ENCODE measurements at regions not wholly inside any gene's neighbourhood (a gene's known extent, or its start where the extent isn't known, plus 50 kb on each side); places are given as distances from the start of the nearest gene placed in this dataset.
"Not testable (repeated sequence)": the region's sequence is repeated elsewhere in the genome, so short reads cannot be mapped to it uniquely, and the experiment has no call there.

DNA sequence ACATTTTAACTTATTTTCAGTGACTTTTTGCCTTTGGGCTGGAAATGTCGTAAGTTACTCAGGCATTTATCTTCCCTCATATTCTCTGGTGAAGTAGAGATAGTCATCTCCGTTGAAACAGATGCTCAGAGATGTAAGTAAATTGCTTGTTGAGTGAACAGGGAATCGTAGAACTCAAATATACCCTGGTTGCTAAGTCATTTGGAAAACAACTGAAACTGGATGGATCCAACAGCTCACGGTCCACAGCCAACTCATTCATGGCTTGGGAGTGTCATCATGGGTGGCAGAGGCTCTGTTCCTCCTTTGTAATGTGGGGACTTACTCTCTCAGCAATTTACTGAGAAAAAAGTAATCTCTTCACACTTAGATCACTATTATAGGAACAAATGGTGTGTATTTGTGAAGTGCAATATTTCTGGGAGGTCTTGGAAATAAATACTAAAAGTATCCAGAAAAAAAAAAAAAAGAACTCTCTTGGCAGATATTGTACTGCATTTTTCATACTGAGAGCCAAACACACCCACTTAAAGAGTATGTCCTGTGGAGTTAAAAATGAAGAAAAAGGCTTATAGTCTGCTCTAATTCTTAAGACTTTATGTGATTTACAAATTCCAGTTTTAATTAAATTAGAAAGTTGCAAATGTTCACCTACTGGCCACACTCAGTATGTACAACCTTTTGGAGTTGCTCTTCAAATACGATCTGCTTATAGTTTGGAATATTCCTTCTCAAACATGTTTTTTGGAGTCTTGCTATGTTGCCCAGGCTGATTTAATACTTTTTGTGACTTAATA, 107.4 kb downstream of the LEPR start:
- DNase-seq: peak; percentile 35

DNA sequence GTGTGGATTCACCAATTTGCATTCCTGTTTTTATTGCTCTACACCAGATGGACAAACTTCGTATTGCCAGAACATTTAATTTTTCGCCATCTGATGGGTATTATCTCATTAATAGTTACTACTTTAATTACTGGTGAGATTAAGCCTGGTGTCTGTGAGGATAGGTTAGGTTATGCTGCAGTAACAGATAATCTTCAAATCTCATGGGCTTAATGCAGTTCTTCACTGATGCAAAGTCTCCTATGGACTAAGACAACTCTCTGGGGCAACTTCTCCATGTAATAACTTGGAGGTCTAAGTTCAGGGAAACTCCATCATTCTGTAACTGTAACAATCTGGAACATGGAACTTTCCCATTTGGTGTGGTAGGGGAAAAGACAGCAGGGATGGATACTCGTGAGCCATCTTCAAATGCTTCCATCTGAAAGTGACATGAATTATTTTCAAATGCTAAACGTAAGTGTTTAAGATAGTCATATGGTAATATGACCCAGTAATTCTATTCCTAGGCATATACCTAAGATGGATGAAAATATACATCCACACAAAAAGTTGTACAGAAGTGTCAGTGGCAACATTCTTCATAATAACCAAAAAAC, 111.6 kb downstream of the LEPR start:
- DNase-seq: no peak

DNA sequence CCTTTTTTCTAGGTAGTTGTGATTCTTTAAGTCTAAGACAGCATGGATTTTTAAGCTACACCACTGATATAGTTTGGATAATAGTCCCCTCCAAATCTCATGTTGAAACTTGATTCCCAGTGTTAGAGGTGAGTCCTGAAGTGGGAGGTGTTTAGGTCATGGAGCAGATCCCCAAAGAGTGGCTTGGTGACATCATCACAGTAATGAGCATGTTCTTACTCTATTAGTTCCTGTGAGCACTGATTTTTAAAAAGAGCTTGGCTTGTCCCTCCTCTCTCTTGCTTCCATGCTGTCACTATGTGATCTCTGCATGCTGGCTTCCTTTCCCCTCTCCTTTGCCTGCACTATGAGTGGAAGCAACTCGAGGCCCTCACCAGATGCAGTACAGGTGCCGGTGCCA, 115.5 kb downstream of the LEPR start:
- DNase-seq: no peak

DNA sequence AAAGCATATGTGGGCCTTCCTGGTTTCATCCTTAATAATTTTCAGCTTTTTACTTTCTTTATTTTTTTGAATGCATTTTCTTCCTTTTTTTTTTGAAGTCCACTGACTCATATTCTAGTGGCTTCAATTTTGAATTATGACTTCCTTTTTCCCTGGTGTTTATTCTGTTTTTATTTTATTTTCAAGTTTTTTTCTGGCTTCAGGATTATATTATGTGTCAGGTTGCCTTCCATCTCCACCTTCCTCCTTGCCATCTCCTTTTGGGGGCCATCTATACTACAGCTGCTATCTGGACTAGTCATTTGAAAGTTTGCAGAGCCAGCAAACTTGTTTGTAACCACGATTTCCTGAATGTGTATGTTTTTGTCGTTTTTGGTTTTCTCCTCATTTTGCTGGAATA, 117.6 kb downstream of the LEPR start:
- DNase-seq: no peak

DNA sequence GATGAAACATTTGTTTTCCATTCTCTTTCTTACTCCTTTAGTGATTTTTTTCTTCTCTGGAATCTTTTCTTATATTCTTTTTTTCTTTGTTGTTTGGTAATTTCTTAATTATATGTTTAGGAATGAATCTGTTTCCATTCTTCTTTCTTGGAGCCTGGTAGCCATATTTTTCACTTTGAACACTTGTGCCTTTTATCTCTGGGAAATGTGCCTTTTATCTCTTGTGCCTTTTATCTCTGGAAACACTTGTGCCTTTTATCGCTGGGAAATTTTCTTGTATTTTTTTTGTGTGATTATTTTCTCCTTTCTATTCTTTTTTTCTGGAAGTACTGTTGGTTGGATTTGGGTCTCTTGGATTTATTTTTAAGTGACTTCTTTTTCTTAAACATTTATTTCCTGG, 118.2 kb downstream of the LEPR start:
- no peak for DNase-seq

DNA sequence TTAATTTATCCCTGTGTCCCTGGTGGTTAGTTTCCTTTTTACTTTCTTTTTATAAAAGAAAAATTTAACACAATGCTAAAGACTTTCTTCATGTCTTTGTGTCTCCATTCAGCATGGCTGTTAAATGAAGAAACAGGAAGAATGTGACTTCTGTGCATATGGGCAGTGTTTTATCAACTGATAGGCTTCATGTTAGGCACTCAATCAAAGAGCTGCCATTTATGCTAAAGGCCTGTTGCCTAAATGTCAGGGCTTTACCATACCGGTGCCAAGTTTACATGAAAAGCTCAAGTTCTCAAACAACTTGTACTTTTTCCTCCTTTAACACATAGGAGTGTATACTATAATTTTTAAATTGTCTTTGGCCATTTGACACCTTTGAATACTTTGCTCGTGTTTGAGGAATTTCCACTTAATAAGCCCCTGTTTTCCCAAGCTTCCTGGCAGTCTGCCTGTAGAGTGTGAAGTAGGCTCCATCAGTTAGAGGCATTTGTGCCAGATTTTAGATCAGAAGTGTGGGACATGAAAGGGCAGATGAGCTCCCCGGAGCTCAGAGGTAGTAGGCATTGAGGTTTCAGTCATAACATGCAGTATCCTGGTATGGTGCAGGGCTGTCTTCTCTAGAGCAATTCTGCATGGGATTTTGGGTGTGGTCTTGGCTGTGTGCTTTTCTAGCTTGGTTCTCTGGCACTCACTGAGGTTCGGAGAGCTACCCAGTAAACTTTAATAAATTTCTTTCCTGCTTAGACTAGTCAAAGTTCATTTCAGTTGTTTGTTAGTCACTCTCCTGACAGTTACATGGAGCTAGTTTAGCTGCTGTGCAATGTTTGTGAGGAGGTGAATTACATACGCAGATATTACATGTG, 119.0 kb downstream of the LEPR start:
- no peak for DNase-seq

DNA sequence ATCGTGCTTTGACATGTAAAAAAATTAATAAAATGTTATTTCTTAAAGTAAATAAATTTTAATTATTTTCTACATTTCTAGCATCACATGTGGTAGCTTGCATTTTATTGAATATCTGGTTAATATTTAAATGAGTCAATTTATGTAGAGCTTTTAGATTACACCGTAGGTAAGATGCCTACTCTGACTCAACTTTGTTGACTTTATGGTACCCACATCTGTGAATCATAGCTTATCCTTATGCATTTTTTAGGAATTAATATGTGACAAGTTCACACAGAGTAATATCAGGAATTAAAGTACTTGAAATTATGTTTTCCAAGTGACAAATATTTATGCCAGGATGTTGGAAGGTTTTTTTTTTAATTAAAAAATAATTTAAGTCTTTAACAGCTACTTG, 120.7 kb downstream of the LEPR start:
- no peak for DNase-seq

DNA sequence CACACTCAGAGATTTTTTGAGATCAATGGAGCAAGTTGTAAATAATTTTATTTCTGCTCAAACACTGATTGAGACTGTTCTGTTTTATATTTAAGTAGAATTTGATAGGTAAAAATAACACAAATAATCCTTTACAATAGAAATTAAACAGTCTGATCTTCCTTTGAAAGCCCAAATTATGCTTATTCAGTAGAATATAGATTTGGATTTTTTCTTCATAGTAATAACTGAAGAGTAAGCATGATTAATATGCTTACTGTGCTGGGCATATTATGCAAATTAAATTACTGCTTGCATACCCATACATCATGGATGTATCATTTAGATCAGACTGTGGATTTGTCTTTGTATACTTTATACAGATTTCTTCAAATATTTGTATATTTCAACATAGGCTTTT, 121.4 kb downstream of the LEPR start:
- DNase-seq: no peak

DNA sequence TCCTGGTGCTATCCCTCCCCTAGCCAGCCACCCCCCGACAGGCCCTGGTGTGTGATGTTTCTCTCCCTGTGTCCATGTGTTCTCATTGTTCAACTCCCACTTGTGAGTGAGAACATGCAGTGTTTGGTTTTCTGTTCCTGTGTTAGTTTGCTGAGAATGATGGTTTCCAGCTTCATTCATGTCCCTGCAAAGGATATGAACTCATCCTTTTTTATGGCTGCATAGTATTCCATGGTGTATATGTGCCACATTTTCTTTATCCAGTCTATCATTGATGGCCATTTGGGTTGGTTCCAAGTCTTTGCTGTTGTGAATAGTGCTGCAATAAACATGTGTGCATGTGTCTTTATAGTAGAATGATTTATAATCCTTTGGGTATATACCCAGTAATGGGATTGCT, 122.1 kb downstream of the LEPR start:
- DNase-seq: not testable (repeated sequence)

DNA sequence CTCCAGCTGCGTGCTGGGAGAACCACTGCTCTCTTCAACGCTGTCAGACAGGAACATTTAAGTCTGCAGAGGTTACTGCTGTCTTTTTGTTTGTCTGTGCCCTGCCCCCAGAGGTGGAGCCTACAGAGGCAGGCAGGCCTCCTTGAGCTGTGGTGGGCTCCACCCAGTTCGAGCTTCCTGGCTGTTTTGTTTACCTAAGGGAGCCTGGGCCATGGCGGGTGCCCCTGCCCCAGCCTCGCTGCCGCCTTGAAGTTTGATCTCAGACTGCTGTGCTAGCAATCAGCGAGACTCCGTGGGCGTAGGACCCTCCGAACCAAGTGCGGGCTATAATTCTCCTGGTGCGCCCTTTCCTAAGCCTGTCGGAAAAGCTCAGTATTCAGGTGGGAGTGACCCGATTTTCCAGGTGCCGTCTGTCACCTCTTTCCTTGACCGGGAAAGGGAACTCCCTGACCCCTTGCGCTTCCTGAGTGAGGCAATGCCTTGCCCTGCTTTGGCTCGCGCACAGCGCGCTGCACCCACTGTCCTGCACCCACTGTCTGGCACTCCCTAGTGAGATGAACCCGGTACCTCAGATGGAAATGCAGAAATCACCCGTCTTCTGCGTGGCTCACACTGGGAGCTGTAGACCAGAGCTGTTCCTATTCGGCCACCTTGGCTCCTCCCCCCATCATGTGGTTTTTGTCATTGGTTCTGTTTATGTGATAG, 130.0 kb downstream of the LEPR start:
- DNase-seq: not testable (repeated sequence)

DNA sequence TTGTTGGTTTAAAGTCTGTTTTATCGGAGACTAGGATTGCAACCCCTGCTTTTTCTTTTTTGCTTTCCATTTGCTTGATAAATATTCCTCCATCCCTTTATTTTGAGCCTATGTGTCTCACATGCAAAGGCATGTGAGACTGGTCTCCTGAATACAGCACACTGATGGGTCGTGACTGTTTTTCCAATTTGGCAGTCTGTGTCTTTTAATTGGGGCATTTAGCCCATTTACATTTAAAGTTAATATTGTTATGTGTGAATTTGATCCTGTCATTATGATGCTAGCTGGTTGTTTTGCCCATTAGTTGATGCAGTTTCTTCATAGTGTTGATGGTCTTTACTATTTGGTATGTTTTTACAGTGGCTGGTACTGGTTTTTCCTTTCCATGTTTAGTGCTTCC, 132.0 kb downstream of the LEPR start:
- DNase-seq: not testable (repeated sequence)

DNA sequence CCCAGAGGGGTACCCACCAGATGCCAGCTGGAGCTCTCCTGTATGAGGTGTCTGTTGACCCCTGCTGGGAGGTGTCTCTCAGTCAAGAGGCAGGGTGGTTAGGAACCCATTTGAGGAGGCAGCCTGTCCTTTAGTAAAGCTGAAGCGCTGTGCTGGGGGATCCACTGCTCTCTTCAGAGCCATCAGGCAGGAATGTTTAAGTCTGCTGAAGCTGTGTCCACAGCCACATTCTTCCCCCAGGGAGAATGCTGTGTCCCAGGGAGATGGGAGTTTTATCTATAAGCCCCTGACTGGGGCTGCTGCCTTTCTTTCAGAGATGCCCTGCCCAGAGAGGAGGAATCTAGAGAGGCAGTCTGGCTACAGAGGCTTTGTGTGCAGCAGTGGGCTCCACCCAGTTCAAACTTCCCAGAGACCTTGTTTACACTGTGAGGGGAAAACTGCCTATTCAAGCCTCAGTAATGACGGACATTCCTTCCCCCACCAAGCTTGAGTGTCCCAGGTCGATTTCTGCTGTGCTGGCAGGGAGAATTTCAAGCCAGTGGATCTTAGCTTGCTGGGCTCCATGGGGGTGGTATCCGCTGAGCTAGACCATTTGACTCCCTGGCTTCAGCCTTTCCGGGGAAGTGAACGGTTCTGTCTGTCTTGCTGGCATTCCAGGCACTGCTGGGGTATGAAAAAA, 133.8 kb downstream of the LEPR start:
- not testable (repeated sequence) for DNase-seq

DNA sequence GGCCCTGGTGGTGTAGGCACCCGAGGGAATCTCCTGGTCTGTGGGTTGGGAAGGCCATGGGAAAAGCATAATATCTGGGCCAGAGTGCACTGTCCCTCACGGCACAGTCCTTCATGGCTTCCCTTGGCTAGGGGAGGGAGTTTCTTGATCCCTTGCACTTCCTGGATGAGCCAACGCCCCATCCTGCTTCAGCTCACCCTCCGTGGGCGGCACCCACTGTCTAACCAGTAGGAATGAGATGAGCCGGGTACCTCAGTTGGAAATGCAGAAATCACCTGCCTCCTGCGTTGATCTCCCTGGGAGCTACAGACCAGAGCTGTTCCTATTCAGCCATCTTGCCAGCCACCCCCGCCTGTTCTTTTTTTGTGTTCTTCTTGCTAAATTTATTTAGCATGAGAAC, 134.4 kb downstream of the LEPR start:
- DNase-seq: no peak

DNA sequence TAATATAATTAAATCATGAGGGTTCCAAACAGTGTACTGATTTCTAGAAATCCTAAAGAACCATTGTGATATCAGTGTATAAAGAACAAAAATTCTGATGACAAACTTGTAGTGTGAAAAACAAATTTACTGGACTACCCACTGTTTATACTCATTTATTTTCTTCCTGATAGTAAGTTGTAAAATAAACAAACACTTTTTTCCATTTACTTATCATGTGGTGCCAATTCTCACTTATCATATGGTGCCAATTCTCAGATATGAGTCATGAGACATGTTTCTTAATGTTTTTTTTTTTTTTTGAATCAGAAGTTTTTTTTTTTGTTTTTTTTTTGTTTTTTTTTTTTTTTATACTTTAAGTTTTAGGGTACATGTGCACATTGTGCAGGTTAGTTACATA, 137.7 kb downstream of the LEPR start:
- no peak for DNase-seq

DNA sequence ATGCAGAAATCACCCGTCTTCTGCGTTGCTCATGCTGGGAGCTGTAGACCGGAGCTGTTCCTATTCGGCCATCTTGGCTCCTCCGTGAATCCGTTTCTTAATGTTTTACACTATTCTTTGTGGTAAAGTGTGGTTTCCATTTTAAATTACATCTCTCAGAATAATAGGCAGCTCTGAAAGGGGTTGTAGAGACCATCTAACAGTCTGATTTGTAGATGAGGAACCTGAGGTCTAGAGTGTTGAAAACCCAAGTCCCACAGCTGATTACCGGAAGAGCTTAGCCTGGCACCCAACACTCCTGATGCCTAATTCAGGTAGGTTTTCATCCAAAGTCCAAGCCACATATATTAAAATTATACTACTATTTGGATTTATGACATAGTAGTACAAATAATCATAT, 144.0 kb downstream of the LEPR start:
- DNase-seq: no peak

DNA sequence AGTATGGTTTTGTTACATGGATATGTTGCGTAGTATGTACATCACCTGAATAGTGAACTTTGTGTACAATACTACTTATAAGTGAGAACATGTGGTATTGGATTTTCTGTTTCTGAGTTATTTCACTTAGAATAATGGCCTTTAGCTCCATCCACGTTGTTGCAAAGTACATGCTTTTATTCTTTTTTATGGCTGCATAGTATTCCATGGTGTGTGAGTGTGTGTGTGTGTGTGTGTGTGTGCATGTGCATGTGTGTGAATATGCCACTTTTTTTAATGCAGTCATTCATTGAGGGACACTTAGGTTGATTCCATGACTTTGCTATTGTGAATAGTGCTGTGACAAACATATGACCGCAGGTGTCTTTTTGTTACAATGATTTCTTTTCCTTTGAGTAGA, 147.8 kb downstream of the LEPR start:
- no peak for DNase-seq

DNA sequence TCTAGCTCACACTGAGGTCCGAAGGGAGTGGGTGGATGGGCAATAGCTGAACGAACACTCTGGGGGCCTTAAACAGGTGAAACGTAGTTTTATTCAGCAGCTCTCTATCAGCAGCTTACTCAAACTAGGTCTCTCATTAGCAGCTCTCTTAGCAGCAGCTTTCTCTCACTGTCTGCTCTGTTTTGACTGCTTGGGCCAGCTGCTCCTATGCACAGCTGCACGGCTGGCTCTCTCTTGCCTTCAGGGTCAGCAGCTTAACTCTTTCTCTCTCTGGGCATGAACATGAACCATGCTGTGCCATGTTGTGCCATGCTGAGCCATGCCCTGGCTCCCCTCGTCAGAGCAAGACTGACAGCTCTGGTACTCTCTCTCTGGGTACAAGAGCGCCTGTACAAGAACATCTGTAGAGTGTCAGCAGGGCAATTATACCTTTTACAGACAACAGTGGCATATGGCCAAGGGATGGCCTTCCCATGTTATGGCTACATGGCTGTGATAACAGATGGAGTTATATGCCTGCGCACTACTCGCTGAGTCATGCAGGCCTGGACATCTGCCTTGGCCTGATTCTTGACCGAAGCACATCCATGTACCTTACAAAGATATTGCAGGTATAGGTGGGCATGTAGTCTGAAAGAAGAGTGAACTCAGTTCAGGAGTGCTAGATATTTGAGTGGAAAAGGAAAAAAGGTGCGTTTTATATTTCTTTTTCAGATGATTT, 152.4 kb downstream of the LEPR start:
- peak; percentile 4 for DNase-seq

DNA sequence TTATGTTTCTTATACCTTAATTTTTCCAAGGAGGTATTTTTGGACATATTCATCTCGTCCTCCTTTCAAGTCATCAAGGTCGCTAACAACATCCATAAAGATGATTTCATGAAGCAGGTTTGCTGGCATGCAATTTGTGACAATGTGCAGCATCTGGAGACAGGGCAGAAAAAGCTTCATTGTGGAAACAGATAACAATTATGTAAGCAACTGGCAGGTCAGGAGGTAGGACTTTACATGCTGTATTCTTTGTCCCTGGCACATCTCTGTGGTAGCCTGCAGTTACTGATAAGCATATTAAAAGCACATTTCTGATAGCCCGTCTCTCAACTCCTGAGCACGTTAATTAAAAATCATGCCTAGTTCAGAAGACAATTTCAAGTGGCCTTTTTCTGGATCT, 156.8 kb downstream of the LEPR start:
- no peak for DNase-seq

DNA sequence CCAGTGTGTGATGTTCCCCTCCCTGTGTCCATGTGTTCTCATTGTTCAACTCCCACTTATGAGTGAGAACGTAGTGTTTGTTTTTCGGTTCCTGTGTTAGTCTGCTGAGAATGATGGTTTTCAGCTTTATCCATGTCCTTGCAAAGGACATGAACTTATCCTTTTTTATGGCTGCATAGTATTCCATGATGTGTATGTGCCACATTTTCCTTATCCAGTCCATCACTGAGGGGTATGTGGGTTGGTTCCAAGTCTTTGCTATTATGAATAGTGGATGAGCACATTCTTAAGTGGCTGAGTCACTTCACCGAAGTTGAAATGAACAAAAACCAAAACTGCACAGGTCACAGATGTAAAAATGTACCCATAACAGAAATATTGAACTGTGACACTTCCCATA, 157.5 kb downstream of the LEPR start:
- not testable (repeated sequence) for DNase-seq

DNA sequence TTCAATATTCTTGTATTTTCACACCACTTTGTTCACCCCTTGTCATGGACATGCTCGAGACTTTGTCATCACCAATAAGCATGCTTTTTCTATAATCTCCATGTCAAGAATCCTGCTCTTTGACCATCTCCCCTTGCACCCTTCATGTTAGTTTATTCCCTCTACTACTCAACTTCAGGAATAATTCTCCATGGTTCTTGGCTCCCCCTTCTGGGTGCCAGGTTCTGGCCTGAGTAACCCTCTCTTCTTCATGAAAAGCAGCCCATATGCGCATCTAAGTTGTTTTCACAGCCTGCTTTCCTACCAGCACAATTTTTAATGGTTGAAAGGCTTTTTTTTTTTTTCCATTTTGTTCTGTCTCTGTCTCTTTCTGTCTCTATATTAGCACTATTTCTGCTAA, 160.7 kb downstream of the LEPR start:
- DNase-seq: no peak

DNA sequence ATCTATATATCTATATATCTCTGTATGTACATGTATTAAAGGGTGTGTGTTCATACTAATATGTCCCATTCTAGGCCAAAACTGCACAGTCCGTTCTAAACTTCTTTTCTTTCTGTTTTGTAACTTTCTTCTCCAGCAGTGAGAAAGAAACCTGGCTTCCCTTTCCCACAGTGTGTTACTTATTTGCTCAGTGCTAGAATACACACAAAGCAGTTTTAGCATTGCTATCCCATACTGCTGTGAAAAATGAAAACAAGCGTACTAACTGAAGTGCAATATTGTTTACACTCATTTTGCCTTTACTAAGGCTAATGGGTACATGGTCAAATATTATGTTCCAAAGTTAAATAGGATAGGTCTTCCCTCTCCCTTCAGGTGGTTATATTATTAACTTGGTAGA, 163.9 kb downstream of the LEPR start:
- DNase-seq: no peak

DNA sequence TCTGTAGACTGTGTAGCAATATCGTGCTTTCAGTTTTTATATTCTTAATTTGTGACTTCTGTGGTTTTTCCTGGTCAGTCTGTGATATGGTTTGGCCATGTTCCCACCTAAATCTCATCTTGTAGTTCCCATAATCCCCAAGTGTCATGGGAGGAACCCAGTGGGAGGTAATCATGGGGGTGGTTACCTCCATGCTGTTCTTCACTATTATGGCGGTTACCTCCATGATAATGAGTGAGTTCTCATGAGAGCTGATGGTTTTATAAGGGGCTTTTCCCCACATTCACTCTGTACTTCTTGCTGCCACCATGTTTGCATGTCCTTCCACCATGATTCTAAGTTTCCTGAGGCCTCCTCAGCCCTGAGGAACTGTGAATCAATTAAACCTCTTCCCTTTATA, 169.8 kb downstream of the LEPR start:
- no peak for DNase-seq
